Lower lobe of right lung (tissue), 2 donors: ENCODE measurements at regions not wholly inside any gene's neighbourhood (a gene's known extent, or its start where the extent isn't known, plus 50 kb on each side); places are given as distances from the start of the nearest gene placed in this dataset.

ENCODE experiments used
- ATAC-seq, 2 donors: fragments of 200-7000 bp; cut with Tn5 transposase; one replicate each; pipeline ENCODE4 v1.9.1; 2020 to 2022; ENCODE audit warnings: mild to moderate bottlenecking in 2 of 2, moderate library complexity in 2 of 2
- DNase-seq: peaks from one replicate; pipeline ENCODE4 v3.0.0-alpha.2; 2020
- H3K27ac ChIP-seq: fragments of 200-600 bp; one replicate; pipeline ENCODE4 v1.8.0; 2022
- H3K27me3 ChIP-seq: fragments of 200-600 bp; one replicate; pipeline ENCODE4 v1.8.0; 2022; ENCODE audit warnings: low read depth
- H3K36me3 ChIP-seq: fragments of 200-600 bp; one replicate; pipeline ENCODE4 v1.8.0; 2022; ENCODE audit warnings: mild to moderate bottlenecking
- H3K4me1 ChIP-seq: fragments of 200-600 bp; one replicate; pipeline ENCODE4 v1.8.0; 2022
- H3K4me3 ChIP-seq: fragments of 200-600 bp; one replicate; pipeline ENCODE4 v1.8.0; 2022; ENCODE audit warnings: mild to moderate bottlenecking
- H3K9me3 ChIP-seq: fragments of 200-600 bp; one replicate; pipeline ENCODE4 v1.8.0; 2022
- CTCF ChIP-seq: fragments of 200-600 bp; IDR thresholded peaks from one replicate; pipeline ENCODE4 v1.8.0; 2022; ENCODE audit warnings: antibody characterized with exemption, mild to moderate bottlenecking
- intact Hi-C: fragments of 100-400 bp; cut with DNase I; formaldehyde crosslinking; loops from one replicate; pipeline ENCODE4 v1.11.0; 2022
- donor health status: DM: no; HTN: yes; CAD: no; lungs with severe emphysema.

- Histone ChIP-seq H3K4me3 (no peak overlapping the region), H3K4me1 (no peaks in the 10 kb centered on the region), H3K27ac (no peak overlapping the region), H3K27me3 (no peaks in the 10 kb centered on the region), H3K9me3 (no peaks in the 10 kb centered on the region), H3K36me3 (no peaks in the 10 kb centered on the region)
- DNase-seq (no peak), ATAC-seq (no peak)
- intact Hi-C loops: loop anchor here (5.0 kb wide), 1 partner anchor 208 kb away; no protein-coding TSS in a partner anchor
- TF ChIP-seq CTCF: no peak
These were observed 130.6 kb upstream of the EPB41L4A start for GRCh38 chr5:112549605-112550166.

GRCh38 chr5:112551419-112552032 lies 132.4 kb upstream of the EPB41L4A start:
- intact Hi-C loops: loop anchor here (5.0 kb wide), 1 partner anchor 206 kb away; no protein-coding TSS in a partner anchor
- no peak overlapping the region for H3K4me3 ChIP-seq
- peak; percentile 52 to 81 for ATAC-seq
- H3K36me3 ChIP-seq: no peaks in the 10 kb centered on the region
- H3K9me3 ChIP-seq: no peaks in the 10 kb centered on the region
- TF ChIP-seq CTCF: peak; percentile 81
- no peak overlapping the region for H3K27ac ChIP-seq
- no peaks in the 10 kb centered on the region for H3K27me3 ChIP-seq
- no peaks in the 10 kb centered on the region for H3K4me1 ChIP-seq
- no peak for DNase-seq

GRCh38 chr5:112552216-112552615 lies 133.1 kb upstream of the EPB41L4A start:
- intact Hi-C loops: loop anchor here (5.0 kb wide), 1 partner anchor 205 kb away; no protein-coding TSS in a partner anchor
- no peak overlapping the region for H3K4me3 ChIP-seq
- TF ChIP-seq CTCF: no peak
- no peaks in the 10 kb centered on the region for H3K36me3 ChIP-seq
- no peak for ATAC-seq
- no peaks in the 10 kb centered on the region for H3K9me3 ChIP-seq
- H3K27ac ChIP-seq: no peak overlapping the region
- H3K27me3 ChIP-seq: no peaks in the 10 kb centered on the region
- no peak for DNase-seq
- H3K4me1 ChIP-seq: no peaks in the 10 kb centered on the region

- TF ChIP-seq CTCF: no peak
- Histone ChIP-seq H3K36me3 (no peaks in the 10 kb centered on the region), H3K4me3 (no peak overlapping the region), H3K9me3 (no peaks in the 10 kb centered on the region), H3K27ac (no peak overlapping the region), H3K4me1 (no peaks in the 10 kb centered on the region), H3K27me3 (no peaks in the 10 kb centered on the region)
- intact Hi-C loops: loop anchor here (5.0 kb wide), 1 partner anchor 205 kb away; no protein-coding TSS in a partner anchor
- ATAC-seq: no peak
- DNase-seq: no peak
These were observed 133.7 kb upstream of the EPB41L4A start for GRCh38 chr5:112552791-112553190.

GRCh38 chr5:112554101-112554977 lies 135.3 kb upstream of the EPB41L4A start:
- no peaks in the 10 kb centered on the region for H3K36me3 ChIP-seq
- no peak for DNase-seq
- no peak for TF ChIP-seq CTCF
- H3K4me3 ChIP-seq: no peak overlapping the region
- no peak for ATAC-seq
- no peak overlapping the region for H3K27ac ChIP-seq
- H3K9me3 ChIP-seq: no peaks in the 10 kb centered on the region
- no peaks in the 10 kb centered on the region for H3K27me3 ChIP-seq
- no peaks in the 10 kb centered on the region for H3K4me1 ChIP-seq
- intact Hi-C loops: loop anchor here (5.0 kb wide), 1 partner anchor 203 kb away; no protein-coding TSS in a partner anchor
